HepG2 (cell line): ENCODE measurements at regions not wholly inside any gene's neighbourhood (a gene's known extent, or its start where the extent isn't known, plus 50 kb on each side); places are given as distances from the start of the nearest gene placed in this dataset.

Experiments
- ATAC-seq: fragments of 200-7000 bp; cut with Tn5 transposase; 3 replicates; pipeline ENCODE4 v1.9.1; 2020; ENCODE audit warnings: mild to moderate bottlenecking, moderate library complexity
- BruUV-seq: library from RNA; stranded (reverse); fragments of 400-500 nt; replicated peaks from 2 replicates; lab custom pipeline; 2021; lab: Mats Ljungman, UMichigan
- CTCF ChIA-PET: fragments of 300-600 bp; formaldehyde crosslinking; extraction: SDS; loops from one replicate; lab custom pipeline; 2021; ENCODE audit warnings: low total read pairs, inconsistent platforms, low intra/inter-chr PET ratio; lab: Yijun Ruan, JAX
- POLR2A ChIA-PET: fragments of 350-600 bp; sonication (Branson Sonifier 250); formaldehyde crosslinking; loops from one replicate; lab custom pipeline; 2020; ENCODE audit warnings: antibody characterized with exemption, inconsistent platforms; lab: Yijun Ruan, JAX
- DNase-seq: peaks from one replicate; pipeline ENCODE4 v3.0.0-alpha.2; 2015; ENCODE audit warnings: low spot score
- FAIRE-seq: peaks from 3 replicates; lab custom pipeline; 2011; peaks lifted over from hg19 to GRCh38; lab: Jason Lieb, UNC
- H2AFZ ChIP-seq: one replicate; pipeline ENCODE4 v1.6.1; 2011; ENCODE audit warnings: low read length, inconsistent platforms
- H3K27ac ChIP-seq: fragments of 300-600 bp; 3 replicates; pipeline ENCODE4 v1.8.0; 2011; ENCODE audit warnings: mixed run types, mild to moderate bottlenecking, mixed read lengths, low read length, inconsistent platforms; ENCODE audit not compliant: insufficient read depth; ENCODE audit errors: extremely low read length
- H3K27me3 ChIP-seq, 2 experiments: fragments of 200-600 bp in 1 of 2; 2 replicates in 1 of 2; 3 replicates in 1 of 2; pipeline versions ENCODE4 v1.6.0 to v1.8.0; 2011; ENCODE audit warnings: low read length in 2 of 2, mild to moderate bottlenecking in 2 of 2, moderate library complexity in 2 of 2, inconsistent platforms in 1 of 2; ENCODE audit not compliant: insufficient read depth in 2 of 2, control insufficient read depth in 1 of 2
- H3K36me3 ChIP-seq, 2 experiments: fragments of 200-600 bp in 1 of 2; replicated peaks in 1 of 2; 2 replicates in 1 of 2; 3 replicates in 1 of 2; pipeline versions ENCODE4 v1.5.1 to v1.8.0; 2011; ENCODE audit warnings: low read length in 2 of 2, inconsistent platforms in 1 of 2; ENCODE audit not compliant: insufficient read depth in 2 of 2, control insufficient read depth in 1 of 2
- H3K4me1 ChIP-seq: 2 replicates; pipeline ENCODE4 v1.5.1; 2012; ENCODE audit warnings: low read length, inconsistent platforms; ENCODE audit not compliant: insufficient read depth
- H3K4me2 ChIP-seq: 2 replicates; pipeline ENCODE4 v1.6.0; 2011; ENCODE audit warnings: low read depth, low read length, inconsistent platforms
- H3K4me3 ChIP-seq, 3 experiments: fragments of 200-600 bp in 1 of 3; sonication (generic), shearing (Covaris generic) in 1 of 3; replicated peaks in 1 of 3; 2 replicates each; pipeline ENCODE4 v1.5.1; 2011 to 2016; ENCODE audit warnings: low read length in 3 of 3, inconsistent platforms in 2 of 3, low read depth in 2 of 3, mild to moderate bottlenecking in 2 of 3, control low read depth in 1 of 3, mixed read lengths in 1 of 3; ENCODE audit not compliant: insufficient read depth in 1 of 3
- H3K79me2 ChIP-seq: one replicate; pipeline ENCODE4 v1.6.1; 2011; ENCODE audit warnings: low read length, inconsistent platforms; ENCODE audit not compliant: insufficient read depth
- H3K9ac ChIP-seq: 2 replicates; pipeline ENCODE4 v1.6.0; 2011; ENCODE audit warnings: mild to moderate bottlenecking, low read depth, low read length, inconsistent platforms; ENCODE audit not compliant: insufficient read depth
- H3K9me3 ChIP-seq: 2 replicates; pipeline ENCODE4 v1.5.1; 2012; ENCODE audit warnings: mild to moderate bottlenecking, low read length
- H4K20me1 ChIP-seq: 2 replicates; pipeline ENCODE4 v1.6.0; 2011; ENCODE audit warnings: inconsistent platforms, mild to moderate bottlenecking, low read length, moderate library complexity; ENCODE audit not compliant: insufficient read depth
- ELF1 ChIP-seq: sonication (generic); formaldehyde crosslinking; IDR thresholded peaks from 2 replicates; pipeline ENCODE4 v1.4.0; 2020; ENCODE audit warnings: missing genetic modification reagents
- FOXK1 ChIP-seq: sonication (generic); formaldehyde crosslinking; IDR thresholded peaks from 2 replicates; pipeline ENCODE4 v1.4.0; 2020; ENCODE audit warnings: low read depth, missing genetic modification reagents, borderline replicate concordance
- HIVEP1 ChIP-seq: sonication (generic); formaldehyde crosslinking; IDR thresholded peaks from 2 replicates; pipeline ENCODE4 v1.4.0; 2020; ENCODE audit warnings: mild to moderate bottlenecking, missing genetic modification reagents
- MIER3 ChIP-seq: IDR thresholded peaks from 2 replicates; pipeline ENCODE4 v1.6.1; 2016; ENCODE audit warnings: missing compliant biosample characterization, borderline replicate concordance
- PAF1 ChIP-seq: IDR thresholded peaks from 2 replicates; pipeline ENCODE4 v1.6.1; 2016; ENCODE audit warnings: missing genetic modification reagents, missing compliant biosample characterization
- POLR2G ChIP-seq: fragments of 200-400 bp; formaldehyde crosslinking; IDR thresholded peaks from 2 replicates; pipeline ENCODE4 v1.6.1; 2018; ENCODE audit warnings: mild to moderate bottlenecking, low read depth, low read length, moderate library complexity
- SAFB2 ChIP-seq: sonication (generic); formaldehyde crosslinking; IDR thresholded peaks from 2 replicates; pipeline ENCODE4 v1.5.1; 2020; ENCODE audit warnings: missing genetic modification reagents, low read depth, mild to moderate bottlenecking, borderline replicate concordance
- SMAD9 ChIP-seq: sonication (generic); formaldehyde crosslinking; IDR thresholded peaks from 2 replicates; pipeline ENCODE4 v1.5.1; 2020; ENCODE audit warnings: mild to moderate bottlenecking, missing genetic modification reagents
- SOX5 ChIP-seq: IDR thresholded peaks from 2 replicates; pipeline ENCODE4 v1.6.1; 2016; ENCODE audit warnings: borderline replicate concordance
- ZC3H4 ChIP-seq: sonication (generic); formaldehyde crosslinking; IDR thresholded peaks from 2 replicates; pipeline ENCODE4 v1.4.0; 2020; ENCODE audit warnings: missing genetic modification reagents, borderline replicate concordance
- ZEB1 ChIP-seq: IDR thresholded peaks from 2 replicates; pipeline ENCODE4 v1.6.1; 2012; ENCODE audit warnings: mild to moderate bottlenecking, low read depth, inconsistent platforms; ENCODE audit not compliant: insufficient replicate concordance
- ZMYM2 ChIP-seq: sonication (generic); formaldehyde crosslinking; IDR thresholded peaks from 2 replicates; pipeline ENCODE4 v1.8.0; 2022; ENCODE audit warnings: mild to moderate bottlenecking, missing genetic modification reagents
- in situ Hi-C: cut with HindIII; loops from 2 replicates; pipeline ENCODE4 v1.10.0; 2017; ENCODE audit warnings: low pct_unique_long_range_greater_than_20kb; ENCODE audit not compliant: extremely low pct_ligation_motif_present
- intact Hi-C: fragments of 100-400 bp; cut with micrococcal nuclease; formaldehyde crosslinking; loops from one replicate; pipeline ENCODE4 v1.10.0; 2022; ENCODE audit not compliant: unreplicated experiment
- TF ChIP-seq, protein P1 (sequence below): sonication (generic); formaldehyde crosslinking; IDR thresholded peaks from 2 replicates; pipeline ENCODE4 v1.9.0; 2022; ENCODE audit warnings: missing genetic modification reagents, mild to moderate bottlenecking, borderline replicate concordance
- TF ChIP-seq, protein P2 (sequence below): sonication (generic); formaldehyde crosslinking; IDR thresholded peaks from 2 replicates; pipeline ENCODE4 v1.4.0; 2020; ENCODE audit warnings: mild to moderate bottlenecking, missing genetic modification reagents
- TF ChIP-seq, protein P3 (sequence below): sonication (generic); formaldehyde crosslinking; IDR thresholded peaks from 2 replicates; pipeline ENCODE4 v1.4.0; 2020; ENCODE audit warnings: missing genetic modification reagents, borderline replicate concordance
- TF ChIP-seq, protein P4 (sequence below): sonication (generic); formaldehyde crosslinking; IDR thresholded peaks from 2 replicates; pipeline ENCODE4 v1.4.0; 2020; ENCODE audit warnings: mild to moderate bottlenecking, missing genetic modification reagents, borderline replicate concordance

DNA sequence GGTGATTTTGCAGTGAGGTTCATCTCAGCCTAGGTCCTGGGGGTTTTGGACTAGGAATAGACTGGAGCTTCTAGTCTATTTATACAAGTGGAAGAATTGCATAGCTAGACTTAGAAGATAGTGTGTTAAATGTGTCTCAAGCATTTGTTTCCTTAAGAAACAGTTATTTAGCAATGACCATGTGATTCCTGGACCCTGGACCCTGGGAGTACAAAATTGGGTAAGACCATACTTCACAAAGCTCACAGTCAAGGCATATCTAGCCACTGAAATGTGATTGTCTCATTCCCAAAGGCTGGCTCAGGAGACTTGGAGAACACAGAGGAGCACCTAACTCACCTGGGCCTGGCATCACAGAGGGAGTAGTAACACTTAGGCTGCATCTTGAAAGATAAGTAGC, 754.5 kb downstream of the SATB2 start:
- FAIRE-seq (no peak), ATAC-seq (no peak), DNase-seq (no peak)
- Histone ChIP-seq H3K79me2 (no peaks in the 10 kb centered on the region), H3K27ac (no peak overlapping the region), H3K4me2 (no peak overlapping the region), H3K36me3 (no peaks in the 10 kb centered on the region), H3K4me1 (no peaks in the 10 kb centered on the region), H3K27me3 (no peaks in the 10 kb centered on the region; a peak in 1 of 5 replicates), H3K4me3 (no peak overlapping the region), H2AFZ (no peak overlapping the region), H4K20me1 (no peaks in the 10 kb centered on the region), H3K9me3 (no peaks in the 10 kb centered on the region), H3K9ac (no peak overlapping the region)
- BruUV-seq: no TSS peak
- ChIA-PET CTCF (no interaction called here), POLR2A (no interaction called here)
- intact Hi-C loops: no loop called here
- in situ Hi-C loops: no loop called here
- TF ChIP-seq FOXK1 (CRISPR knock-in tag) (no peak), MIER3 (CRISPR knock-in tag) (no peak), ZEB1 (no peak), POLR2G (no peak), HIVEP1 (no peak), ZMYM2 (CRISPR knock-in tag) (no peak), SMAD9 (CRISPR knock-in tag) (no peak), PAF1 (CRISPR knock-in tag) (no peak), ELF1 (no peak), SAFB2 (CRISPR knock-in tag) (no peak), SOX5 (no peak), ZC3H4 (CRISPR knock-in tag) (no peak)
- TF ChIP-seq, protein P1, sequence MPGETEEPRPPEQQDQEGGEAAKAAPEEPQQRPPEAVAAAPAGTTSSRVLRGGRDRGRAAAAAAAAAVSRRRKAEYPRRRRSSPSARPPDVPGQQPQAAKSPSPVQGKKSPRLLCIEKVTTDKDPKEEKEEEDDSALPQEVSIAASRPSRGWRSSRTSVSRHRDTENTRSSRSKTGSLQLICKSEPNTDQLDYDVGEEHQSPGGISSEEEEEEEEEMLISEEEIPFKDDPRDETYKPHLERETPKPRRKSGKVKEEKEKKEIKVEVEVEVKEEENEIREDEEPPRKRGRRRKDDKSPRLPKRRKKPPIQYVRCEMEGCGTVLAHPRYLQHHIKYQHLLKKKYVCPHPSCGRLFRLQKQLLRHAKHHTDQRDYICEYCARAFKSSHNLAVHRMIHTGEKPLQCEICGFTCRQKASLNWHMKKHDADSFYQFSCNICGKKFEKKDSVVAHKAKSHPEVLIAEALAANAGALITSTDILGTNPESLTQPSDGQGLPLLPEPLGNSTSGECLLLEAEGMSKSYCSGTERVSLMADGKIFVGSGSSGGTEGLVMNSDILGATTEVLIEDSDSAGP (CRISPR knock-in tag): no peak
- TF ChIP-seq, protein P2, sequence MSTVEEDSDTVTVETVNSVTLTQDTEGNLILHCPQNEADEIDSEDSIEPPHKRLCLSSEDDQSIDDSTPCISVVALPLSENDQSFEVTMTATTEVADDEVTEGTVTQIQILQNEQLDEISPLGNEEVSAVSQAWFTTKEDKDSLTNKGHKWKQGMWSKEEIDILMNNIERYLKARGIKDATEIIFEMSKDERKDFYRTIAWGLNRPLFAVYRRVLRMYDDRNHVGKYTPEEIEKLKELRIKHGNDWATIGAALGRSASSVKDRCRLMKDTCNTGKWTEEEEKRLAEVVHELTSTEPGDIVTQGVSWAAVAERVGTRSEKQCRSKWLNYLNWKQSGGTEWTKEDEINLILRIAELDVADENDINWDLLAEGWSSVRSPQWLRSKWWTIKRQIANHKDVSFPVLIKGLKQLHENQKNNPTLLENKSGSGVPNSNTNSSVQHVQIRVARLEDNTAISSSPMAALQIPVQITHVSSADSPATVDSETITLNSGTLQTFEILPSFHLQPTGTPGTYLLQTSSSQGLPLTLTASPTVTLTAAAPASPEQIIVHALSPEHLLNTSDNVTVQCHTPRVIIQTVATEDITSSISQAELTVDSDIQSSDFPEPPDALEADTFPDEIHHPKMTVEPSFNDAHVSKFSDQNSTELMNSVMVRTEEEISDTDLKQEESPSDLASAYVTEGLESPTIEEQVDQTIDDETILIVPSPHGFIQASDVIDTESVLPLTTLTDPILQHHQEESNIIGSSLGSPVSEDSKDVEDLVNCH: no peak
- TF ChIP-seq, protein P3, sequence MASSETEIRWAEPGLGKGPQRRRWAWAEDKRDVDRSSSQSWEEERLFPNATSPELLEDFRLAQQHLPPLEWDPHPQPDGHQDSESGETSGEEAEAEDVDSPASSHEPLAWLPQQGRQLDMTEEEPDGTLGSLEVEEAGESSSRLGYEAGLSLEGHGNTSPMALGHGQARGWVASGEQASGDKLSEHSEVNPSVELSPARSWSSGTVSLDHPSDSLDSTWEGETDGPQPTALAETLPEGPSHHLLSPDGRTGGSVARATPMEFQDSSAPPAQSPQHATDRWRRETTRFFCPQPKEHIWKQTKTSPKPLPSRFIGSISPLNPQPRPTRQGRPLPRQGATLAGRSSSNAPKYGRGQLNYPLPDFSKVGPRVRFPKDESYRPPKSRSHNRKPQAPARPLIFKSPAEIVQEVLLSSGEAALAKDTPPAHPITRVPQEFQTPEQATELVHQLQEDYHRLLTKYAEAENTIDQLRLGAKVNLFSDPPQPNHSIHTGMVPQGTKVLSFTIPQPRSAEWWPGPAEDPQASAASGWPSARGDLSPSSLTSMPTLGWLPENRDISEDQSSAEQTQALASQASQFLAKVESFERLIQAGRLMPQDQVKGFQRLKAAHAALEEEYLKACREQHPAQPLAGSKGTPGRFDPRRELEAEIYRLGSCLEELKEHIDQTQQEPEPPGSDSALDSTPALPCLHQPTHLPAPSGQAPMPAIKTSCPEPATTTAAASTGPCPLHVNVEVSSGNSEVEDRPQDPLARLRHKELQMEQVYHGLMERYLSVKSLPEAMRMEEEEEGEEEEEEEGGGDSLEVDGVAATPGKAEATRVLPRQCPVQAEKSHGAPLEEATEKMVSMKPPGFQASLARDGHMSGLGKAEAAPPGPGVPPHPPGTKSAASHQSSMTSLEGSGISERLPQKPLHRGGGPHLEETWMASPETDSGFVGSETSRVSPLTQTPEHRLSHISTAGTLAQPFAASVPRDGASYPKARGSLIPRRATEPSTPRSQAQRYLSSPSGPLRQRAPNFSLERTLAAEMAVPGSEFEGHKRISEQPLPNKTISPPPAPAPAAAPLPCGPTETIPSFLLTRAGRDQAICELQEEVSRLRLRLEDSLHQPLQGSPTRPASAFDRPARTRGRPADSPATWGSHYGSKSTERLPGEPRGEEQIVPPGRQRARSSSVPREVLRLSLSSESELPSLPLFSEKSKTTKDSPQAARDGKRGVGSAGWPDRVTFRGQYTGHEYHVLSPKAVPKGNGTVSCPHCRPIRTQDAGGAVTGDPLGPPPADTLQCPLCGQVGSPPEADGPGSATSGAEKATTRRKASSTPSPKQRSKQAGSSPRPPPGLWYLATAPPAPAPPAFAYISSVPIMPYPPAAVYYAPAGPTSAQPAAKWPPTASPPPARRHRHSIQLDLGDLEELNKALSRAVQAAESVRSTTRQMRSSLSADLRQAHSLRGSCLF (CRISPR knock-in tag): no peak
- TF ChIP-seq, protein P4, sequence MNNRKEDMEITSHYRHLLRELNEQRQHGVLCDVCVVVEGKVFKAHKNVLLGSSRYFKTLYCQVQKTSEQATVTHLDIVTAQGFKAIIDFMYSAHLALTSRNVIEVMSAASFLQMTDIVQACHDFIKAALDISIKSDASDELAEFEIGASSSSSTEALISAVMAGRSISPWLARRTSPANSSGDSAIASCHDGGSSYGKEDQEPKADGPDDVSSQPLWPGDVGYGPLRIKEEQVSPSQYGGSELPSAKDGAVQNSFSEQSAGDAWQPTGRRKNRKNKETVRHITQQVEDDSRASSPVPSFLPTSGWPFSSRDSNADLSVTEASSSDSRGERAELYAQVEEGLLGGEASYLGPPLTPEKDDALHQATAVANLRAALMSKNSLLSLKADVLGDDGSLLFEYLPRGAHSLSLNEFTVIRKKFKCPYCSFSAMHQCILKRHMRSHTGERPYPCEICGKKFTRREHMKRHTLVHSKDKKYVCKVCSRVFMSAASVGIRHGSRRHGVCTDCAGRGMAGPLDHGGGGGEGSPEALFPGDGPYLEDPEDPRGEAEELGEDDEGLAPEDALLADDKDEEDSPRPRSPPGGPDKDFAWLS: no peak
